ENCODE measurements at regions not wholly inside any gene's neighbourhood (a gene's known extent, or its start where the extent isn't known, plus 50 kb on each side); places are given as distances from the start of the nearest gene placed in this dataset.

DNA sequence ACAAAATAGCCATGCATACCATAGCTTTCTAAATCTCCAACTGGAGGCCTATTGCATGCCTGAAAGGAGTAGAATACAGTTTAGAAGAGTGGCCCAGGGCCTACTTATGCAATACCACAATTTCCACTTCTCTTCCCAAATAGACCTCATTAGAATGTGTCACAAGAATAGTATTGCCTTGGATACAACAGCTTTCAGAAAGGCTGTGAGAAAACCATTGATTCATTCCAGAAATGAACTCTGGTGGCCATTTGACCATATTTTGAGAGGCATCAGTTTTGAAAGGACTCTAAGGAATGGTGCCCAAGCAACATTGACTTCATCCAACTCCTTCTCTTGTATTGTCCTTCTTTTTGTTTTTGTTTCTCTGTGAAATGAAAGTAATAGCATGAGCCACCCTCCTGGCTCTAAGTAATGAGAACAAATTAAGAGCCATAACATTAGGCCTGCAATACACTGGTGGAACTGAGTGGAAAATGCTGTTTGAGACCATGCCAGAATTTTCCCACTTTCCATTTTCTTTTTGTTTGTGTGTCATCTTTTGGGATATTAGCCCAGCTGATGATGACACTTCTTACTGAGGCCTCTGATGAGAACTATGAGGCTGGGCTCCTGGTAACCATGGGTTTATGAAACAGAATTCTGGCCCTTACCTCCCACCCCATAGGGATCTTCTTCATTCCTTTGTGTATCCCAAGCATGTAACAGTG, 90.2 kb downstream of the TMEM174 start:
- TF ChIP-seq, protein P1, sequence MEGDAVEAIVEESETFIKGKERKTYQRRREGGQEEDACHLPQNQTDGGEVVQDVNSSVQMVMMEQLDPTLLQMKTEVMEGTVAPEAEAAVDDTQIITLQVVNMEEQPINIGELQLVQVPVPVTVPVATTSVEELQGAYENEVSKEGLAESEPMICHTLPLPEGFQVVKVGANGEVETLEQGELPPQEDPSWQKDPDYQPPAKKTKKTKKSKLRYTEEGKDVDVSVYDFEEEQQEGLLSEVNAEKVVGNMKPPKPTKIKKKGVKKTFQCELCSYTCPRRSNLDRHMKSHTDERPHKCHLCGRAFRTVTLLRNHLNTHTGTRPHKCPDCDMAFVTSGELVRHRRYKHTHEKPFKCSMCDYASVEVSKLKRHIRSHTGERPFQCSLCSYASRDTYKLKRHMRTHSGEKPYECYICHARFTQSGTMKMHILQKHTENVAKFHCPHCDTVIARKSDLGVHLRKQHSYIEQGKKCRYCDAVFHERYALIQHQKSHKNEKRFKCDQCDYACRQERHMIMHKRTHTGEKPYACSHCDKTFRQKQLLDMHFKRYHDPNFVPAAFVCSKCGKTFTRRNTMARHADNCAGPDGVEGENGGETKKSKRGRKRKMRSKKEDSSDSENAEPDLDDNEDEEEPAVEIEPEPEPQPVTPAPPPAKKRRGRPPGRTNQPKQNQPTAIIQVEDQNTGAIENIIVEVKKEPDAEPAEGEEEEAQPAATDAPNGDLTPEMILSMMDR (IDR thresholded peaks at IDR 0.05), result no peak
- no peak for TF ChIP-seq ZFX (IDR thresholded peaks at IDR 0.05; ENCODE audit: borderline replicate concordance)

Data from 22Rv1 (cell line).